Caco-2 (cell line): ENCODE measurements at regions not wholly inside any gene's neighbourhood (a gene's known extent, or its start where the extent isn't known, plus 50 kb on each side); places are given as distances from the start of the nearest gene placed in this dataset.

Source experiments
- BruUV-seq: library from RNA; stranded (reverse); fragments of 400-500 nt; replicated peaks from 2 replicates; lab custom pipeline; 2021; lab: Mats Ljungman, UMichigan
- CTCF ChIA-PET: fragments of 300-600 bp; sonication (Branson Sonifier 250); formaldehyde crosslinking; loops from one replicate; lab custom pipeline; 2022; ENCODE audit warnings: antibody characterized with exemption; lab: Charles Lee
- POLR2A ChIA-PET: fragments of 300-600 bp; sonication (Branson Sonifier 250); formaldehyde crosslinking; loops from one replicate; lab custom pipeline; 2022; ENCODE audit warnings: antibody characterized with exemption; lab: Charles Lee
- DNase-seq, 2 experiments: peaks; one replicate each; pipeline versions ENCODE4 v3.0.0 to v3.0.0-alpha.2; 2020 to 2022
- H3K27me3 ChIP-seq: replicated peaks from 2 replicates; pipeline ENCODE4 v1.6.0; 2011; ENCODE audit warnings: low read length; ENCODE audit not compliant: control insufficient read depth, insufficient read depth
- H3K36me3 ChIP-seq: 2 replicates; pipeline ENCODE4 v1.5.1; 2011; ENCODE audit warnings: low read length; ENCODE audit not compliant: control insufficient read depth, insufficient read depth
- H3K4me1 ChIP-seq: fragments of 250-450 bp; sonication (Bioruptor Pico); 2 replicates; pipeline ENCODE4 v1.5.1; 2020; ENCODE audit warnings: mild to moderate bottlenecking
- H3K4me3 ChIP-seq: 2 replicates; pipeline ENCODE4 v1.5.1; 2011; ENCODE audit warnings: low read depth, mild to moderate bottlenecking, control low read depth, low read length
- H3K9me3 ChIP-seq: fragments of 250-450 bp; sonication (Bioruptor Pico); 2 replicates; pipeline ENCODE4 v1.5.1; 2020; ENCODE audit warnings: mild to moderate bottlenecking, moderate library complexity
- H3K27ac Mint-ChIP-seq: one replicate; pipeline ENCODE4 v1.8.0; 2022; ENCODE audit warnings: mixed read lengths; ENCODE audit not compliant: unreplicated experiment
- H3K27me3 Mint-ChIP-seq: one replicate; pipeline ENCODE4 v1.8.0; 2022; ENCODE audit warnings: mixed read lengths; ENCODE audit not compliant: insufficient read depth, unreplicated experiment
- H3K36me3 Mint-ChIP-seq: one replicate; pipeline ENCODE4 v1.8.0; 2022; ENCODE audit warnings: mild to moderate bottlenecking, mixed read lengths; ENCODE audit not compliant: insufficient read depth, unreplicated experiment
- H3K4me1 Mint-ChIP-seq: one replicate; pipeline ENCODE4 v1.8.0; 2022; ENCODE audit warnings: low read depth, mixed read lengths; ENCODE audit not compliant: unreplicated experiment
- H3K4me3 Mint-ChIP-seq: one replicate; pipeline ENCODE4 v1.8.0; 2022; ENCODE audit warnings: mild to moderate bottlenecking, moderate library complexity, mixed read lengths; ENCODE audit not compliant: unreplicated experiment
- H3K9me3 Mint-ChIP-seq: one replicate; pipeline ENCODE4 v1.8.0; 2022; ENCODE audit warnings: mixed read lengths; ENCODE audit not compliant: unreplicated experiment
- intact Hi-C: fragments of 100-400 bp; cut with micrococcal nuclease; formaldehyde crosslinking; loops from one replicate; pipeline ENCODE4 v1.10.0; 2022; ENCODE audit not compliant: unreplicated experiment
- TF ChIP-seq, protein P1 (sequence below), 2 experiments: fragments of 200-600 bp in 1 of 2; IDR thresholded peaks; 1 replicate in 1 of 2; 2 replicates in 1 of 2; pipeline versions ENCODE4 v1.5.1 to v1.8.0; 2011 to 2022; ENCODE audit warnings: antibody characterized with exemption in 1 of 2, control low read depth in 1 of 2, inconsistent platforms in 1 of 2, low read depth in 1 of 2, low read length in 1 of 2, mild to moderate bottlenecking in 1 of 2, moderate library complexity in 1 of 2; ENCODE audit not compliant: insufficient read depth in 1 of 2, severe bottlenecking in 1 of 2, unreplicated experiment in 1 of 2

- ChIA-PET CTCF (no interaction called here), POLR2A (no interaction called here)
- intact Hi-C loops: no loop called here
- no peaks in the 10 kb centered on the region for H3K36me3 Mint-ChIP-seq
- Histone ChIP-seq H3K4me3 (no peak overlapping the region), H3K9me3 (no peaks in the 10 kb centered on the region), H3K4me1 (no peaks in the 10 kb centered on the region), H3K27me3 (no peaks in the 10 kb centered on the region), H3K36me3 (no peaks in the 10 kb centered on the region)
- H3K4me1 Mint-ChIP-seq: no peaks in the 10 kb centered on the region
- TF ChIP-seq, protein P1, sequence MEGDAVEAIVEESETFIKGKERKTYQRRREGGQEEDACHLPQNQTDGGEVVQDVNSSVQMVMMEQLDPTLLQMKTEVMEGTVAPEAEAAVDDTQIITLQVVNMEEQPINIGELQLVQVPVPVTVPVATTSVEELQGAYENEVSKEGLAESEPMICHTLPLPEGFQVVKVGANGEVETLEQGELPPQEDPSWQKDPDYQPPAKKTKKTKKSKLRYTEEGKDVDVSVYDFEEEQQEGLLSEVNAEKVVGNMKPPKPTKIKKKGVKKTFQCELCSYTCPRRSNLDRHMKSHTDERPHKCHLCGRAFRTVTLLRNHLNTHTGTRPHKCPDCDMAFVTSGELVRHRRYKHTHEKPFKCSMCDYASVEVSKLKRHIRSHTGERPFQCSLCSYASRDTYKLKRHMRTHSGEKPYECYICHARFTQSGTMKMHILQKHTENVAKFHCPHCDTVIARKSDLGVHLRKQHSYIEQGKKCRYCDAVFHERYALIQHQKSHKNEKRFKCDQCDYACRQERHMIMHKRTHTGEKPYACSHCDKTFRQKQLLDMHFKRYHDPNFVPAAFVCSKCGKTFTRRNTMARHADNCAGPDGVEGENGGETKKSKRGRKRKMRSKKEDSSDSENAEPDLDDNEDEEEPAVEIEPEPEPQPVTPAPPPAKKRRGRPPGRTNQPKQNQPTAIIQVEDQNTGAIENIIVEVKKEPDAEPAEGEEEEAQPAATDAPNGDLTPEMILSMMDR (IDR thresholded peaks at IDR 0.05; ENCODE audit: insufficient read depth in 1 of 2, low read depth in 1 of 2, low read length in 1 of 2, severe bottlenecking in 1 of 2, unreplicated experiment in 1 of 2): no peak
- no TSS peak for BruUV-seq
- H3K4me3 Mint-ChIP-seq: no peak overlapping the region
- no peak overlapping the region for H3K27ac Mint-ChIP-seq
- H3K9me3 Mint-ChIP-seq: no peaks in the 10 kb centered on the region
- peaks cover 6% of the 10 kb centered on the region for H3K27me3 Mint-ChIP-seq
- DNase-seq: no peak
Observed at GRCh38 chr6:80714513-80714912, 608.0 kb downstream of the BCKDHB start.

GRCh38 chr6:80698459-80698858 lies 592.0 kb downstream of the BCKDHB start:
- Mint-ChIP-seq H3K9me3 (peaks cover 16% of the 10 kb centered on the region), H3K4me3 (no peak overlapping the region), H3K27ac (no peak overlapping the region), H3K27me3 (no peaks in the 10 kb centered on the region), H3K36me3 (no peaks in the 10 kb centered on the region), H3K4me1 (no peaks in the 10 kb centered on the region)
- no peak overlapping the region for H3K4me3 ChIP-seq
- intact Hi-C loops: no loop called here
- ChIA-PET CTCF (no interaction called here), POLR2A (no interaction called here)
- H3K27me3 ChIP-seq: no peaks in the 10 kb centered on the region
- BruUV-seq: no TSS peak
- H3K9me3 ChIP-seq: 0 out of 2 replicates have a peak, but pooled peaks cover 6% of the 10 kb centered on the region
- no peak for DNase-seq
- H3K36me3 ChIP-seq: no peaks in the 10 kb centered on the region
- H3K4me1 ChIP-seq: no peaks in the 10 kb centered on the region
- TF ChIP-seq, protein P1 (IDR thresholded peaks at IDR 0.05; ENCODE audit: insufficient read depth in 1 of 2, low read depth in 1 of 2, low read length in 1 of 2, severe bottlenecking in 1 of 2, unreplicated experiment in 1 of 2): no peak

DNA sequence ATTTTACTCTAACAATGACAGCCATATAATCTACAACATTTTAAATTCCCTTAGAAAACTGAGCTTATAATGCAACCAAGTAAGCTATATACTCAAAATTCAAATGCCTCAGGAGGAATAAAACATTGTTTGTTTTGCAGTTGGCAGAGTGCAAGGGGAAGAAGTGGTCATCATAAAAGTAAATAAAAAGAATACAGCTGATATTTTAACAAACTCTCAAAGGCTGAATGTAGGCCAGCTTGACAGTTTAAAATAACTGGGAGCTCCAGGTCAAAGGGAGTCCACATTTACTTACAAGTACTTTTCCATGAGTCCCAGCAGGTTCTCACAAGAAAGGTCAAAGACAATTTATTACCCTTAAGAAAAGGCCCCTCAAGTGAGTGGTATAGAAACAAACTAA lies 589.8 kb downstream of the BCKDHB start:
- Histone ChIP-seq H3K4me3 (no peak overlapping the region), H3K9me3 (no peaks in the 10 kb centered on the region), H3K27me3 (no peaks in the 10 kb centered on the region), H3K4me1 (no peaks in the 10 kb centered on the region), H3K36me3 (no peaks in the 10 kb centered on the region)
- DNase-seq: no peak
- TF ChIP-seq, protein P1 (IDR thresholded peaks at IDR 0.05; ENCODE audit: insufficient read depth in 1 of 2, low read depth in 1 of 2, low read length in 1 of 2, severe bottlenecking in 1 of 2, unreplicated experiment in 1 of 2): no peak
- ChIA-PET POLR2A (no interaction called here), CTCF (no interaction called here)
- H3K27ac Mint-ChIP-seq: no peak overlapping the region
- peaks cover 9% of the 10 kb centered on the region for H3K9me3 Mint-ChIP-seq
- intact Hi-C loops: no loop called here
- H3K4me3 Mint-ChIP-seq: no peak overlapping the region
- H3K4me1 Mint-ChIP-seq: no peaks in the 10 kb centered on the region
- no TSS peak for BruUV-seq
- H3K27me3 Mint-ChIP-seq: no peaks in the 10 kb centered on the region
- H3K36me3 Mint-ChIP-seq: no peaks in the 10 kb centered on the region
